Smooth muscle cell of the brain vasculature (primary cell): ENCODE measurements at regions not wholly inside any gene's neighbourhood (a gene's known extent, or its start where the extent isn't known, plus 50 kb on each side); places are given as distances from the start of the nearest gene placed in this dataset.
"Not testable (repeated sequence)": the region's sequence is repeated elsewhere in the genome, so short reads cannot be mapped to it uniquely, and the experiment has no call there.

Experiments
- DNase-seq: peaks from one replicate; pipeline ENCODE4 v3.0.0-alpha.2; 2012; ENCODE audit warnings: low read depth, low spot score

DNA sequence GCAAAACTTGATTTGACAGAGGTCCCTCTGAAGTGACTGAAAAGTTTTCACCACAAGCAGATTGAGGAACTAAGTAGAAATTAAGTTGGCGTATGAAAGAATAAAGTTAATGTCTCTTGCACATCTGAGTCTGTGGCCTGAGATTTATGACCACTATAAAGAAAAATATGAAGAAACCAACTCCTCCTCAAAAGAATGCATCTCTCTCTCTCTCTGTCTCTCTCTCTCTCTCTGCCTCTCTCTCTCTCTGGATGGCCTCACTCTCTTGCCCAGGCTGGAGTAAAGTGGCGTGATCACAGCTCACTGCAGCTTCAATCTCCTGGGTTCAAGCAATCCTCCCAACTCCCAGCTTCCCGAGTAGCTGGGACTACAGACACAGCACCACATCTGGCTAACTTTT is 55.2 kb downstream of the RPL22L1 start:
- no peak for DNase-seq

DNA sequence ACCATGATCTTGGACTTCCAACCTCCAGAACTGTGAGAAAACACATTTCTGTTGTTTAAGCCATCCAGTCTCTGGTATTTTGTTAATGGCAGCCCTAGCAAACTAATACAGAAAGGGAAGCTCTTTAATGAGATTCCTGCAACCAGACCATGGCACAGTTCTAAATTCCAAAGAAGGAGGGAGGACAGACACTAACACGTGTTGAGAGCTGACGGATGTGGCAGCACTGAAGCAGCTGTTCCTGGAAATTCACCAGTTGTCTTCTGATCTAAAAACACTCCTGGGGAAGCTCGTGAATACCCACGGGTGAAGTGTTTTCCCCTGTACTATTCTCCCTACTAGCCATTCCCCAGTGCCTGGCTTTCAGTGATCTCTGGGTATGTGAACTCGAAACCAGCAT is 56.7 kb downstream of the RPL22L1 start:
- DNase-seq = no peak

DNA sequence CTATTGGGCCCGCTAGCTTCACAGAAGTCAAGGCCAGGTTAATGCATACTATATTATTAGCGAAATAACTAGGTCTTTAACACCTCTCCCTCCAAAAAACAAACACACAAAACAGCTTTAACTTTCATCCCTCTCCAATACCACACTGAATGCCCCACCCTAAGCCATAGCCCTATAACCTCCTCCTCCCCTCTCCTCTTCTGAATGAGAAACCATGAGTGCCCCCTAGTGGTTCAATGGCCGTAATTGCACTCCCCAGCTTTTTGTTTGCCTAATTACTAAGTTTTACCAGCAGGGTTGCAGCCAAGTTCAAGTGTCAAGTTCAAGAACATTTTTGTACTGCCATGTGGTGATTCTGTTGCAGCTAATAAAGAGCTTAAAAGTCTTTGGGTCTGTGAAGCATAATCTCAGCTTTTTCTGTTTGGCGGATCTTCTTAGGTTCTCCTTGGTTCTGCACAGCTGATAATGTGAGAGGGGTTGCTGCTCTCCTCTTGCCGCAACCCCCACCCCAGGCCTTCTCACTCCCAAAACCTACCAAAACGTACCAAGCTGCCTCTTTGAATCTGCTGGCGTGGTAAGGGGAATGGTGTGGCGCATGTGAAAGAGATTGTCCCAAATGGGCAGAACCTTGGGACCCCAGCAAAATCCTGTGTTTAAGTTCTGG is 57.9 kb downstream of the RPL22L1 start:
- DNase-seq = peak; percentile 91

DNA sequence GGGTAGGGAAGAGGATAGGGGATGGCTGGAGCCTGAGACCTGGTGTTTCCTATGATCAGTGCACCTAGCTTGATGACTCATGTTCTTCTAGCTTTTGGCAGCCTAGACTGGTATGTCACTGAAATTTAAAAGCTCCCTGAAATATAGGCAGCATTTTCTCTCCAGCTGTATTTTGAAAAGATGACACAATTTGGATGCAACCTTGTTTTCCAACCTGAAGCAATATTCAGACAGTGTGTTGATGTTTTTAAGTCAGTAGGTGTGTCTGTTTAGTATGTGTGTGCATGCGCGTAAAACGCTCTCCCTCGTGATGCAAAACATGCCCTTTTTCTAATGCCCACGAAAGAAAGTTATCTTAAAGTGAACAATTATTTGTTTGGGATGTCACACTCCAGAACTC is 58.5 kb downstream of the RPL22L1 start:
- DNase-seq = no peak

DNA sequence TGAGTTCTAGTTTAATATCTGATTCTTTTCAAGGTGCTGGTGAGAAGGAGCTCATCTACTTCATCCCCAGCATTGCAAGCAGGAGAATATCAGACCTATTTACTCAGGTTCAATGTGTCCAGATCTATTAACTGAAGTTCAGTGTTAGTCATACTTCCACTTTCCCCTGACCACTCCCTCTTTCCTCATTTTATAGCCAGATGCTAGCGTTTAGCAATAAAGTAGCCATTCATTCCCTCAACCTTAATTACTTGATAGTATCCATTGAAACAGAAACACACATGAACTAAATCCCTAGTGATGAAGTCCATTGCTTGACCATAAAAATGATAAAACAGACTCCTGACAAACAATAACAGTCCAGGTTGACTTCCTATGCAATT is 60.0 kb downstream of the RPL22L1 start:
- no peak for DNase-seq

DNA sequence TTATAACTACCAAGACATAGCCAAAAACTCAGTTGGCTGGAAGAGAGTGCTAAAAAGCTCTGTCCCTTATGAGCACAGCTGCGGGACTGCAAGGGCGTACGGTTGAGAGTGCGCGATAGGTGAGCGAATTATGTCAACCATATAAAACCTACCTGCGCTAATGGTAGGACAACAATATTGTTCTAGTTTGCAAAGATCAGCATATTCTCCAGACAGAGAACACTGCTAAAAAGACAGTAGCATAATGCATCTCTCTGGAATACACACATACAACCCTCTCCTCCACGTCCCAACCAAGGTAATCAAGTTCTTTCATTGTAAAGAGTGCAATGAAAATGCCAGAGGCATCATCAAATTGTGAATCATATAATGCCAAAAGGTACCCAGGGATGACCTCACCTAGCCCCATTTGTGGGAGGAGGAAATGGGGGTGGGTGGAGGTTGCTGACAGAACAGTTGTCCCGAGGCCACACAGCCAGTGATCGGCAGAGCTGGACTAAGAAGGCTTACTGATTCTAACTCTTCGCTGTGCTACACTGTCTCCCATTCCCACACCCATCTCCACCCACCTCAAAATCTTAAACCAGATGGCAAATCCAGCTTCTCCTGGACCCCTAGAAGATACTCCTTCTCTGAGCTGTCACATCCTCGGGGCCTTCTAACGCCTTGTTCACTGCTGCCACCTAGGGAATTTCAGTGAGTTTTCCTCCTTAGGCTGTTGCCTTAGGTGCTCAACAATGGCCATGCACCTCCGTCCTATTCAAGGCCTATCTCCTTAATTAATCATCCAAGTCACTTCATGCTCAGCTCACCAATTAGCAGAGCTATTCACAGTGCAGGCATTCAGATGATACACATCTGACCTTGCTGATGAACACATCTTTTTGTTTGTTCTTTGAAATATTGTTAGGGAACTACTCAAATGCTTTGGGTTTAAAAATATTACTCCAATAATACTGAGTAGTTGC is 60.7 kb downstream of the RPL22L1 start:
- DNase-seq = peak; percentile 57

DNA sequence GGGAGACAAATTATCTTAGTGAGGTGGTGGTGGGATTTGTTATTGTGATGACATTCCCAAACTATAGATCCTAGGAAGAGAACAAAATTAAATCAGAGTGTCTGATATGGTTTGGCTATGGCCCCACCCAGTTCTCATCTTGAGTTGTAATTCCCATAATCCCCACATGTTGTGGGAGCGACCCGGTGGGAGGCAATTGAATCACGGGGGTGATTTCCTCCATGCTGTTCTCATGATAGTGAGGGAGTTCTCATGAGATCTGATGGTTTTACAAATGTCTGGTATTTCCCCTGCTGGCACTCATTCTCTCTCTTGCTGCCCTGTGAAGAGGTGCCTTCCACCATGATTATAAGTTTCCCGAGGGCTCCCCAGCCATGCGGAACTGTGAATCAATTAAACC is 62.0 kb downstream of the RPL22L1 start:
- no peak for DNase-seq

DNA sequence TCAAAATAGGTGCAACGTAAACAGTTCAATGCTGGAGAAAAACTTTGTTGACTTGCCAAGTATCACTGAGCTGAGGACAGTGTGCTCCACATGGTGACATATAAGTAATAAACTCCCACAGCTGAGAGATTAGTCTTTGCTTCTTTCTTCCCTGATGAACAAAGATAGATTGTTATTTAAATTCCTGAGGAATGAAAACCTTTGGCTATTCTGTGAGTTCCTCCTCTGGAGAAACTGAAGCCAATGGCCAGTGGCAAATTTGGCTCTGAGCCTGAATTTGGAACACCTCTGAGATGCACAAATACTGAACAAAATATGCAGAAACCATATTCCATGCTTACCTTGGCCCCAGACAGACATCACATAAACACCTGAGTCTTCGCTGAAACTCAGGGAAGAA is 63.3 kb downstream of the RPL22L1 start:
- no peak for DNase-seq

DNA sequence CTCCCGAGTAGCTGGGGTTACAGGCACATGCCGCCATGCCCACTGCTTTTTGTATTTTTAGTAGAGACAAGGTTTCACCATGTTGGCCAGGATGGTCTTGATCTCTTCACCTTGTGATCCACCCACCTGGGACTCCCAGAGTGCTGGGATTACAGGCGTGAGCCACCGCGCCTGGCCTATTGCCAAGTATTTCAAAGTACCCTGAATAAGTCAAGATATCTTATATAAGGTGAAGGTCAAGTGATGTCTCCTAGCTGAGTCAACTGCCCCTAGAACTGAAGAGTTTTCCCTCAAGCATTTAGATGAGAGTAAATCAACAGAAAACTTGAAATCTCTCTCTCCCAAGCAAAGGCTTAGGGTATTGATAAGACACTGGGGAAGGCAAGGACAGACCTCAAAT is 63.9 kb downstream of the RPL22L1 start:
- DNase-seq = no peak

DNA sequence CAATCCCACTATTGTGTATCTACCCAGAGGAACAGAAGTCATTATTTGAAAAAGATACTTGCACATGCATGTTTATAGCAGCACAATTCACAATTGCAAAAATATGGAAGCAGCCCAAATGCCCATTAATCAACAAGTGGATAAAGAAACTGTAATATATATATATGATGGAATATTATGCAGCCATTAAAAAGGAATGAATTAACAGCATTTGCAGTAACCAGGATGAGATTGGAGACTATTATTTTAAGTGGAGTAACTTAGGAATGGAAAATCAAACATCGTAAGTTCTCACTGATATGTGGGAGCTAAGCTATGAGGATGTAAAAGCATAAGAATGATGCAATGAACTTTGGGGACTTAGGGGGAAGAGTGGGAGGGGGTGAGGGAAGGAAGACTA is 64.7 kb downstream of the RPL22L1 start:
- not testable (repeated sequence) for DNase-seq

DNA sequence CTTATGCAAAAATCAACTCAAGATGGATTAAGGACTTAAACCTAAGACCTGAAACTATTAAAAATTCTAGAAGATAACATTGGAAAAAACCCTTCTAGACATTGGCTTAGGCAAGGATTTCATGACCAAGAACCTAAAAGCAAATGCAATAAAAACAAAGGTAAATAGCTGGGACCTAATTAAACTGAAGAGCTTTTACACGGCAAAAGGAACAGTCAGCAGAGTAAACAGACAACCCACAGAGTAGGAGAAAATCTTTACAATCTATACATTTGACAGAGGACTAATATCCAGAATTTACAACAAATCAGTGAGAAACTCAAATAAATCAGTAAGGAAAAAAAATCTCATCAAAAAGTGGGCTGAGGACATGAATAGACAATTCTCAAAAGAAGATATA is 65.4 kb downstream of the RPL22L1 start:
- DNase-seq = not testable (repeated sequence)

DNA sequence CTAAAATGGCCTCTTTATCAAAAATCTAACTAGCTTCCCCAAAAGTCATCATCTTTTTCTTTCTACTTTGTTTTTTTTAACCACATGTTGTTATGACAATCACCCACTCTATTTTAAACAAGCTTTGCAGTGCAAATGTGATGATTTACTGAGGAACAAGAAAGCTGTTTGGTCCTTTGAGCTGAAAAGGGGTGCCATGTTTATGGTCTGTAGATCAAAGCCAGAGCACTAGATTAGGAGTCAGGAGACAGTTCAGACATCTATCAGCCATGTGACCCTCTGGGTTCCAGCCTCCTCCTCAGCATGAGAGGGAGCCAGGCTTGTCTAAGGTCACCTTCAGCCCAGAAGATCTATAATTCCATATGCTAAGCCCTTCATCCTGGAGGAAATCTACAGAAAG is 65.9 kb downstream of the RPL22L1 start:
- no peak for DNase-seq

DNA sequence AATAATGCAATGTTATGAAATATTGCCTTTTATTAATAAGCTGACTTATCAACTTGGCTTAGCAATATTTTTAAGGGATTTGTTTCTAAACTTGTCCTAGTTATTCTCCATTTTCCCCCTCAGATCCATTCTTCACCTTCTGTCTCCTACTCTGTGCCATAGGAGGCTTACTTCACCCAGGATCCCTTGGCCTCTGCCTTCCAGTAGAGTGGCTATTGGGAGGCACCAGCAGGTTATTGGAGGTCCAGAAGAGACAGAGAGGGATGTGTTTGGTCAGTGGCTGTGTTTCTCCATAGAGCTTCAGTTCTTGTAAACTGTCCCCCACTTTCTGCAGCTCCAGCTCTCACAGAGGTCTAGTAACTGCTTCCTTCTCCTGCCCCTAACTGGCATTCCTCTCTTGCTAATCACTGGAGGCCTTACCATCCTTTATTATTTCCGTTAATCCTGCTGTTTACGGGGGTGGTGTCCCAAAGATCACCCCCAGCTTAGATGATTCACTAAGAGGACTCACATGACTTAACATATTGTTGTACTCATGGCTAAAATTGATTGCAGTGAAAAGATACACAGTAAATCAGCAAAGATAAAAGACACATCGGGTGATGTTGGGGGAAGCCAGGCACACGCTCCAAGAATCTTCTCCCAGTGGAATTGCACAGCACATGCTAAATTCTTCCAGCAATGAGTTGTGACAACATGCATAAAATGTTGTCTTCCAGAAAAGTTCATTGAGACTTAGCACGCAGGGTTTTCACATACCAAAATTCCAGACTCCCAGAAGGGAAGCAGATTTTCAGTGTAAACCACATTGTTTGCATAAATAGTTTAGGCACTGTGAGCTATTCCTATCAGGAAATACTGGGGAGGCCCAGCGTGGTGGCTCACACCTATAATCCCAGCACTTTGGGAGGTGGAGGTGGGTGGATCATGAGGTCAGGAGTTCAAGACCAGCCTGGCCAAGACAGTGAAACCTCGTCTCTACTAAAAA is 67.5 kb downstream of the RPL22L1 start:
- DNase-seq = peak; percentile 65

DNA sequence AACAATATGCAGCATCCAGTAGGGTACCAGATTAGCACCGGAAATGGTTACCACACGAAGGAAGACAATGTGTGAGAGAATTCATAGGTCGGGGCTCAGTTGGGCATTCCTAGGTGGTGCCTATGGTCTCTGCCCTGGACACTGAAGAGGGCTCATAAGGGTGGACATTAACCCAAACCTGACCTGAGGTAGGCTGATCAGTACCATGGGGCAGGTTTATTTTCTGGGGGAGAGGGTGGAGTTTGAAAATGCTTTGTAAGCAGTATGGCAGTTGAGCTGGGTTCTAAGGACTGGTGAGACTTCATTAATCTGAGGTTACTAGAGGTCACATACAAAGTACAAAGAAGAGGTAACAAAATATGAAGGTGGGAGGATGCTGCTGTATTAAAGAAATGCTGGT is 68.4 kb downstream of the RPL22L1 start:
- no peak for DNase-seq

DNA sequence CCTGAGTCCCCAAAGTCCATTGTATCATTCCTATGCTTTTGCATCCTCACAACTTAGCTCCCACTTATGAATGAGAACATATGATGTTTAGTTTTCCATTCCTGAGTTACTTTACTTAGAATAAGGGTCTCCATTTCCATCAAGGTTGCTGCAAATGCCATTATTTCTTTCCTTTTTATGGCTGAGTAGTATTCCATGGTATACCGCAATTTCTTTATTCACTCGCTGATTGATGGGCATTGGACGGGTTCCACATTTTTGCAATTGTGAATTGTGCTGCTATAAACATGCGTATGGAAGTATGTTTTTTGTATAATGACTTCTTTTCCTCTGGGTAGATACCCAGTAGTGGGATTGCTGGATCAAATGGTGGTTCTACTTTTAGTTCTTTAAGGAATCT is 69.7 kb downstream of the RPL22L1 start:
- DNase-seq = not testable (repeated sequence)

DNA sequence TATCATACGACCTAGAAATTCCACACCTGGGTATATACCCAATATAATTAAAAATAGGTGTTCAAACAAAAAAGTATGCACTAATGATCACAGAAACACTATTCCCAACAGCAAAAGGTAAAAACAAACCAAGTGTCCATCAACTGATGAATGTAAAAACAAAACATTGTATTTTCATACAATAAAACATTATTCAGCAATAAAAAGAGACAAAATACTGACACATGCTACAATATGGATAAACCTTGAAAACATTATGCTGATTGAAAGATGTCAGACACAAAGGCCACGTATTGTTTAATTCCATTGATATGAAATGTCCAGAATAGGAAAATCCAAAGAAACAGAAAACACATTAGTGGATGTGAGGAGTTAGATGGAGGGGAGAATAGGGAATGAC is 71.0 kb downstream of the RPL22L1 start:
- DNase-seq = no peak

DNA sequence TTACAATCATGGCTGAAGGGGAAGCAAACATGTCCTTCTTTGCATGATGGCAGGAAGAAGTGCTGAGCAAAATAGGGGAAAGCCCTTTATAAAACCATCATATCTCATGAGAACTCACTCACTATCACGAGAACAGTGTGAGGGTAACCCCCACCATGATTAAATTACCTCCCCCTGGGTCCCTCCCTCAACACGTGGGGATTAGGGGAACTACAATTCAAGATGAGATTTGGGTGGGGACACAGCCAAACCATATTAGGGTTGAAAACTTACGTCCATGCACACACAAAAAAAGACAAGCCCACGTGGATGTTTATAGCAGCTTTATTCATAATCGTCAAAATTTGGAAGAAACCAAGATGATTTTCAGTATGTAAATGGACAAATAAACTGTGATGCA is 72.3 kb downstream of the RPL22L1 start:
- no peak for DNase-seq

DNA sequence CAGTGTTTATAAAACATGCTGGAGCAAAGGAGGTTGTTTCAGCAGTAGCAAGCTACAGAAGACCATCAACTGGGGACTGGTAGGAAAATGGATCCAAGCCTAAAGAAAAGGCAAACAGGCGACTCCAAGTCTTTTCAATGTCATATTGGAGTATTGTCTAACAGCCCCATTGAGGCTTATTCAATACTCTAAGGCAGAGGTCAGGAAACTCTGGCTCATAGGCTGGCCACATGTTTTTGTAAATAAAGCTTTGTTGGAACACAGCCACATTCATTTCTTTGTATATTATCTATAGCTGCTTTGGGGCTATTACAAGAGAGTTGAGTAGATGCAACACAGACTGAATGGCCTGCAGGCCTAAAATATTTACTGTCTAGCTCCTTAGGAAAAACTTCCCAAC is 77.5 kb downstream of the RPL22L1 start:
- no peak for DNase-seq

DNA sequence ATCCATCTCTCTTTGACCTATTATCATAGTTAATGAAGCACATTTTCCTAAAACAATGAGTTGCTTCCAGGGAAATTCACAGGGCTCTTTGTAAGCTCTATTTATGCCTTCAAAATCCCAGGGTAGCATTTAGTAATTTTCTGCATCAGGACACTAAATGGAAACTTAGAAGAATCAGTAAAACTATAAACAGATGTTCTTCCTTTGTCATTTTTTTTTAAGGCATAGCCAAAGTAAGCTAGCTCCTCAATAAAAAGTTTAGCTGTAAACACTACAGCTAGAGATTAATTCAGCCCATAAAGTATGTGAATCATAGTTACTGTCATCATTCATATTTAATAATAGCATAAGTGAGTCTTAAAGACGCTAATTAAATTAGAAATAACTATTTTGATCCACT is 79.3 kb downstream of the RPL22L1 start:
- no peak for DNase-seq

DNA sequence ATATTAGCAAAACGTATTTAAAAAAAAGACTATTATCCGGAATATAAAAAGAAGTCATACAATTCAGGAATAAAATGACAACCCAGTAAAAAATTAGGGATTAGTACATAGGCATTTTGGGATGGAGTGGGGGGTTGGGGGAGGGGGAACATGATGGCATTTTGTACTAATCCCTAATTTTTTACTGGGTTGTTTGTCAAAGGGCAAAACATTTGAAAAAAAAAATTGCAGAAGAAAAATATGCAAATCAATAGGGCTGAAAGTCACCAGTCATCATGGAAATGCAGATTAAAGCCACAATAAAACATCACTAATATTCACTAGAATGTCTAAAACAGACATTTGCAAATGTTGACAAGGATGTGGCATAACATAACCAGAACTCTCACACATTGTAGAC is 82.5 kb downstream of the RPL22L1 start:
- no peak for DNase-seq

DNA sequence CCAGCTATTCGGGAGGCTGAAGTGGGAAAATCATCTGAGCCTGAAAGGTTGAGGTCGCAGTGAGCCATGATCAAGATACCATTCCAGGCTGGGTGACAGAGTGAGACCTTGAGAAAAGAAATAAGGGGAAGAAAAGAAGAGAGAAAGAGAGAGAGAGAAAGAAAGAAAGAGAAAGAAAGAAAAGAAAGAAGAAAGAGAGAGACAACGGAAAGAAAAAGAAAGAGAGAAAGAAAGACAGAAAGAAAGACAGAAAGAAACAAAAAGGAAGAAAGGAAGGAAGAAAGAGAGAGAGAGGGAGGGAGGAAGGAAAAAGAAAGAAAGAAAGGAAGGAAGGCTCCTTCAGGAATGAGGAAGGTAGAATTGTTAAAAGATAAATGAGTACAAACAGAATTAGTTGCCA is 84.5 kb downstream of the RPL22L1 start:
- DNase-seq = no peak

DNA sequence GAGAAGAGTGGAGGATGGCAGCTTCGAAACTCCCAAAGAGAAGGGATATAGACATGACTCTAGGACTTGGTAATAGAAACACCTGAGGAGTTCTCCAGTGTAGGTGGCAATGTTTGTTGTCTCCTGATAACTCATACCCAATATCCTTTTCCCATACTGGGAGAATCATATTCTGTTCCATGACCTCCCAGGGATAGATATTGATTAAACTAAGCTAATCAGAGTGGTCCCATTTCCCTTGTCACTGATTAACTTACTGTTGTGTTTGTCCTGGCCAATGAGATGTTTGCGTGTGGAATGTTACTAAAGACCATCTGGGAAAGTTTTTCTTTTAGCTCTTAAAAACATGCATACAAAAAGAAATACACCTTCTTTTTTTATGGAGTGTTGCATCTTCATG is 85.6 kb downstream of the RPL22L1 start:
- DNase-seq = no peak
